Astrocyte (in vitro differentiated cells and primary cell): ENCODE measurements at regions not wholly inside any gene's neighbourhood (a gene's known extent, or its start where the extent isn't known, plus 50 kb on each side); places are given as distances from the start of the nearest gene placed in this dataset.
A peak's percentile ranks its signal among the peaks of the same experiment; 100 is the strongest.

Source experiments
- DNase-seq: peaks from one replicate; pipeline ENCODE4 v3.0.0-alpha.2; 2010; ENCODE audit warnings: low read depth
- FAIRE-seq: peaks from 2 replicates; lab custom pipeline; 2011; peaks lifted over from hg19 to GRCh38; lab: Jason Lieb, UNC
- H2AFZ ChIP-seq: 2 replicates; pipeline ENCODE4 v1.6.0; 2012; ENCODE audit warnings: low read depth, low read length, inconsistent platforms
- H3K27ac ChIP-seq: 2 replicates; pipeline ENCODE4 v1.5.1; 2011; ENCODE audit warnings: low read depth, low read length, inconsistent platforms
- H3K27me3 ChIP-seq: 2 replicates; pipeline ENCODE4 v1.6.0; 2011; ENCODE audit warnings: low read length, inconsistent platforms; ENCODE audit not compliant: insufficient read depth
- H3K36me3 ChIP-seq: 2 replicates; pipeline ENCODE4 v1.5.1; 2011; ENCODE audit warnings: low read length, inconsistent platforms; ENCODE audit not compliant: insufficient read depth
- H3K4me1 ChIP-seq: 2 replicates; pipeline ENCODE4 v1.5.1; 2011; ENCODE audit warnings: low read length, inconsistent platforms; ENCODE audit not compliant: insufficient read depth
- H3K4me2 ChIP-seq: 2 replicates; pipeline ENCODE4 v1.6.0; 2012; ENCODE audit warnings: low read length, inconsistent platforms
- H3K4me3 ChIP-seq: 2 replicates; pipeline ENCODE4 v1.5.1; 2011; ENCODE audit warnings: low read depth, mild to moderate bottlenecking, low read length, inconsistent platforms; ENCODE audit not compliant: insufficient read depth
- H3K79me2 ChIP-seq: 2 replicates; pipeline ENCODE4 v1.6.0; 2012; ENCODE audit warnings: mild to moderate bottlenecking, low read length, inconsistent platforms; ENCODE audit not compliant: insufficient read depth
- H3K9ac ChIP-seq: 2 replicates; pipeline ENCODE4 v1.6.0; 2012; ENCODE audit warnings: mild to moderate bottlenecking, low read length, inconsistent platforms
- H3K9me3 ChIP-seq: 2 replicates; pipeline ENCODE4 v1.5.1; 2012; ENCODE audit warnings: low read depth, mild to moderate bottlenecking, low read length, inconsistent platforms; ENCODE audit not compliant: insufficient read depth
- H4K20me1 ChIP-seq: 2 replicates; pipeline ENCODE4 v1.6.0; 2012; ENCODE audit warnings: low read length, inconsistent platforms; ENCODE audit not compliant: insufficient read depth
- H3K27ac Mint-ChIP-seq: one replicate; pipeline ENCODE4 v1.8.0; 2021; ENCODE audit warnings: mild to moderate bottlenecking, mixed read lengths; ENCODE audit not compliant: unreplicated experiment
- H3K27me3 Mint-ChIP-seq: one replicate; pipeline ENCODE4 v1.8.0; 2021; ENCODE audit warnings: low read depth, mixed read lengths; ENCODE audit not compliant: unreplicated experiment
- H3K36me3 Mint-ChIP-seq: one replicate; pipeline ENCODE4 v1.8.0; 2021; ENCODE audit warnings: low read depth, mixed read lengths; ENCODE audit not compliant: unreplicated experiment
- H3K4me1 Mint-ChIP-seq: one replicate; pipeline ENCODE4 v1.8.0; 2021; ENCODE audit warnings: low read depth, mixed read lengths; ENCODE audit not compliant: unreplicated experiment
- H3K4me3 Mint-ChIP-seq: one replicate; pipeline ENCODE4 v1.8.0; 2021; ENCODE audit warnings: mild to moderate bottlenecking, moderate library complexity, mixed read lengths; ENCODE audit not compliant: unreplicated experiment
- H3K9me3 Mint-ChIP-seq: one replicate; pipeline ENCODE4 v1.8.0; 2021; ENCODE audit warnings: mild to moderate bottlenecking, mixed read lengths; ENCODE audit not compliant: unreplicated experiment
- CTCF ChIP-seq: IDR thresholded peaks from 2 replicates; pipeline ENCODE4 v1.5.1; 2011; ENCODE audit warnings: low read depth, mild to moderate bottlenecking, inconsistent platforms, low read length, moderate library complexity; ENCODE audit not compliant: insufficient read depth
- EZH2 ChIP-seq: IDR thresholded peaks from 2 replicates; pipeline ENCODE4 v1.6.1; 2012; ENCODE audit warnings: mild to moderate bottlenecking, low read length, inconsistent platforms; ENCODE audit not compliant: insufficient read depth

- no peaks in the 10 kb centered on the region for H3K4me1 ChIP-seq
- no peaks in the 10 kb centered on the region for H3K27me3 ChIP-seq
- H3K4me3 ChIP-seq = no peak overlapping the region
- no peaks in the 10 kb centered on the region for H3K9me3 Mint-ChIP-seq
- H3K79me2 ChIP-seq = no peaks in the 10 kb centered on the region
- no peak for FAIRE-seq
- H4K20me1 ChIP-seq = no peaks in the 10 kb centered on the region
- no peak for DNase-seq
- no peak overlapping the region for H3K4me2 ChIP-seq
- no peak overlapping the region for H3K4me3 Mint-ChIP-seq
- H3K4me1 Mint-ChIP-seq = peaks cover 5% of the 10 kb centered on the region
- no peaks in the 10 kb centered on the region for H3K27me3 Mint-ChIP-seq
- no peak overlapping the region for H3K9ac ChIP-seq
- no peaks in the 10 kb centered on the region for H3K9me3 ChIP-seq
- TF ChIP-seq CTCF = no peak
- no peak for TF ChIP-seq EZH2
- H2AFZ ChIP-seq = no peak overlapping the region
- no peaks in the 10 kb centered on the region for H3K36me3 Mint-ChIP-seq
- no peak overlapping the region for H3K27ac ChIP-seq
- H3K36me3 ChIP-seq = no peaks in the 10 kb centered on the region
- peak overlapping the region; percentile 11 for H3K27ac Mint-ChIP-seq
Observed at GRCh38 chr1:82086739-82087138, 286.0 kb downstream of the ADGRL2 start.

- H3K9me3 ChIP-seq = no peaks in the 10 kb centered on the region
- no peak overlapping the region for H3K4me3 ChIP-seq
- Mint-ChIP-seq H3K36me3 (no peaks in the 10 kb centered on the region), H3K27me3 (no peaks in the 10 kb centered on the region), H3K4me1 (no peaks in the 10 kb centered on the region), H3K27ac (no peak overlapping the region), H3K4me3 (no peak overlapping the region), H3K9me3 (no peaks in the 10 kb centered on the region)
- no peaks in the 10 kb centered on the region for H3K79me2 ChIP-seq
- FAIRE-seq = no peak
- DNase-seq = no peak
- H3K36me3 ChIP-seq = no peaks in the 10 kb centered on the region
- no peak overlapping the region for H3K27ac ChIP-seq
- H3K4me2 ChIP-seq = no peak overlapping the region
- TF ChIP-seq CTCF (no peak), EZH2 (no peak)
- H3K27me3 ChIP-seq = no peaks in the 10 kb centered on the region
- no peak overlapping the region for H2AFZ ChIP-seq
- H4K20me1 ChIP-seq = no peaks in the 10 kb centered on the region
- H3K4me1 ChIP-seq = no peaks in the 10 kb centered on the region
- H3K9ac ChIP-seq = no peak overlapping the region
Observed at GRCh38 chr1:82079607-82080006, 278.9 kb downstream of the ADGRL2 start.

- Histone ChIP-seq H3K4me3 (no peak overlapping the region), H3K9ac (no peak overlapping the region), H3K9me3 (no peaks in the 10 kb centered on the region), H3K27ac (no peak overlapping the region), H3K4me2 (no peak overlapping the region), H3K4me1 (no peaks in the 10 kb centered on the region), H3K79me2 (no peaks in the 10 kb centered on the region), H2AFZ (no peak overlapping the region), H4K20me1 (no peaks in the 10 kb centered on the region), H3K27me3 (no peaks in the 10 kb centered on the region), H3K36me3 (no peaks in the 10 kb centered on the region)
- DNase-seq (no peak), FAIRE-seq (no peak)
- no peaks in the 10 kb centered on the region for H3K36me3 Mint-ChIP-seq
- TF ChIP-seq CTCF = no peak
- H3K9me3 Mint-ChIP-seq = peaks cover 4% of the 10 kb centered on the region
- no peak overlapping the region for H3K4me3 Mint-ChIP-seq
- no peaks in the 10 kb centered on the region for H3K27me3 Mint-ChIP-seq
- no peaks in the 10 kb centered on the region for H3K4me1 Mint-ChIP-seq
- no peak overlapping the region for H3K27ac Mint-ChIP-seq
Observed at GRCh38 chr1:82073659-82074058, 272.9 kb downstream of the ADGRL2 start.
